ENCODE measurements at regions not wholly inside any gene's neighbourhood (a gene's known extent, or its start where the extent isn't known, plus 50 kb on each side); places are given as distances from the start of the nearest gene placed in this dataset.

- no peaks in the 10 kb centered on the region for H3K36me3 Mint-ChIP-seq (ENCODE audit: low read depth)
- H3K4me3 Mint-ChIP-seq = no peak overlapping the region
- H3K9me3 Mint-ChIP-seq = no peaks in the 10 kb centered on the region
- no peaks in the 10 kb centered on the region for H3K27me3 Mint-ChIP-seq
- no peaks in the 10 kb centered on the region for H3K4me1 Mint-ChIP-seq (ENCODE audit: low read depth)
- no peak overlapping the region for H3K27ac Mint-ChIP-seq
These were observed 52.8 kb downstream of the PPP1R2C start for GRCh38 chrX:42725196-42725595.

- no peak overlapping the region for H3K27ac Mint-ChIP-seq
- no peaks in the 10 kb centered on the region for H3K36me3 Mint-ChIP-seq (ENCODE audit: low read depth)
- no peaks in the 10 kb centered on the region for H3K27me3 Mint-ChIP-seq
- no peaks in the 10 kb centered on the region for H3K9me3 Mint-ChIP-seq
- peaks cover 6% of the 10 kb centered on the region for H3K4me1 Mint-ChIP-seq (ENCODE audit: low read depth)
- H3K4me3 Mint-ChIP-seq = no peak overlapping the region
These were observed 57.8 kb downstream of the PPP1R2C start for GRCh38 chrX:42720209-42720608.

- peaks cover 7% of the 10 kb centered on the region for H3K4me1 Mint-ChIP-seq (ENCODE audit: low read depth)
- no peaks in the 10 kb centered on the region for H3K36me3 Mint-ChIP-seq (ENCODE audit: low read depth)
- H3K4me3 Mint-ChIP-seq = no peak overlapping the region
- H3K27me3 Mint-ChIP-seq = no peaks in the 10 kb centered on the region
- H3K27ac Mint-ChIP-seq = no peak overlapping the region
- H3K9me3 Mint-ChIP-seq = no peaks in the 10 kb centered on the region
These were observed 62.2 kb downstream of the PPP1R2C start for GRCh38 chrX:42715701-42716262.

- H3K4me3 Mint-ChIP-seq = no peak overlapping the region
These were observed 62.8 kb downstream of the PPP1R2C start for GRCh38 chrX:42714981-42715700.

GRCh38 chrX:42710452-42710851 lies 67.5 kb downstream of the PPP1R2C start:
- Mint-ChIP-seq H3K36me3 (ENCODE audit: low read depth) (no peaks in the 10 kb centered on the region), H3K4me1 (ENCODE audit: low read depth) (peaks cover 12% of the 10 kb centered on the region), H3K27ac (no peak overlapping the region), H3K9me3 (no peaks in the 10 kb centered on the region), H3K27me3 (no peaks in the 10 kb centered on the region), H3K4me3 (no peak overlapping the region)

More at GRCh38 chrX:42714981-42715700, 62.8 kb downstream of the PPP1R2C start:
- no peaks in the 10 kb centered on the region for H3K27me3 Mint-ChIP-seq
- no peaks in the 10 kb centered on the region for H3K36me3 Mint-ChIP-seq (ENCODE audit: low read depth)
- no peaks in the 10 kb centered on the region for H3K9me3 Mint-ChIP-seq
- H3K27ac Mint-ChIP-seq = no peak overlapping the region
- peaks cover 9% of the 10 kb centered on the region for H3K4me1 Mint-ChIP-seq (ENCODE audit: low read depth)

GRCh38 chrX:42708222-42708621 lies 69.7 kb downstream of the PPP1R2C start:
- peaks cover 17% of the 10 kb centered on the region for H3K4me1 Mint-ChIP-seq (ENCODE audit: low read depth)
- no peak overlapping the region for H3K27ac Mint-ChIP-seq
- H3K27me3 Mint-ChIP-seq = no peaks in the 10 kb centered on the region
- H3K4me3 Mint-ChIP-seq = no peak overlapping the region
- no peaks in the 10 kb centered on the region for H3K36me3 Mint-ChIP-seq (ENCODE audit: low read depth)
- no peaks in the 10 kb centered on the region for H3K9me3 Mint-ChIP-seq

GRCh38 chrX:42707742-42708141 lies 70.2 kb downstream of the PPP1R2C start:
- Mint-ChIP-seq H3K4me1 (ENCODE audit: low read depth) (peaks cover 17% of the 10 kb centered on the region), H3K27me3 (no peaks in the 10 kb centered on the region), H3K9me3 (no peaks in the 10 kb centered on the region), H3K4me3 (no peak overlapping the region), H3K27ac (no peak overlapping the region), H3K36me3 (ENCODE audit: low read depth) (no peaks in the 10 kb centered on the region)

- H3K27me3 Mint-ChIP-seq = no peaks in the 10 kb centered on the region
- H3K4me3 Mint-ChIP-seq = no peak overlapping the region
- H3K9me3 Mint-ChIP-seq = peaks cover 9% of the 10 kb centered on the region
- H3K4me1 Mint-ChIP-seq (ENCODE audit: low read depth) = peaks cover 12% of the 10 kb centered on the region
- H3K36me3 Mint-ChIP-seq (ENCODE audit: low read depth) = no peaks in the 10 kb centered on the region
- H3K27ac Mint-ChIP-seq = no peak overlapping the region
These were observed 73.5 kb downstream of the PPP1R2C start for GRCh38 chrX:42704454-42704853.

GRCh38 chrX:42697544-42697943 lies 80.4 kb downstream of the PPP1R2C start:
- Mint-ChIP-seq H3K36me3 (ENCODE audit: low read depth) (no peaks in the 10 kb centered on the region), H3K4me3 (no peak overlapping the region), H3K27ac (no peak overlapping the region), H3K9me3 (peaks cover 9% of the 10 kb centered on the region), H3K27me3 (no peaks in the 10 kb centered on the region), H3K4me1 (ENCODE audit: low read depth) (peaks cover 12% of the 10 kb centered on the region)

- H3K27me3 Mint-ChIP-seq = no peaks in the 10 kb centered on the region
- no peak overlapping the region for H3K4me3 Mint-ChIP-seq
- H3K9me3 Mint-ChIP-seq = no peaks in the 10 kb centered on the region
- peaks cover 12% of the 10 kb centered on the region for H3K4me1 Mint-ChIP-seq (ENCODE audit: low read depth)
- no peak overlapping the region for H3K27ac Mint-ChIP-seq
- H3K36me3 Mint-ChIP-seq (ENCODE audit: low read depth) = no peaks in the 10 kb centered on the region
These were observed 81.3 kb downstream of the PPP1R2C start for GRCh38 chrX:42696536-42697124.

- H3K27ac Mint-ChIP-seq = no peak overlapping the region
- no peaks in the 10 kb centered on the region for H3K27me3 Mint-ChIP-seq
- no peak overlapping the region for H3K4me3 Mint-ChIP-seq
- H3K9me3 Mint-ChIP-seq = no peaks in the 10 kb centered on the region
- peaks cover 12% of the 10 kb centered on the region for H3K4me1 Mint-ChIP-seq (ENCODE audit: low read depth)
- H3K36me3 Mint-ChIP-seq (ENCODE audit: low read depth) = no peaks in the 10 kb centered on the region
These were observed 82.1 kb downstream of the PPP1R2C start for GRCh38 chrX:42695800-42696358.

- Mint-ChIP-seq H3K27me3 (no peaks in the 10 kb centered on the region), H3K4me1 (ENCODE audit: low read depth) (peaks cover 12% of the 10 kb centered on the region), H3K36me3 (ENCODE audit: low read depth) (no peaks in the 10 kb centered on the region), H3K9me3 (no peaks in the 10 kb centered on the region), H3K27ac (peak overlapping the region; percentile 28), H3K4me3 (no peak overlapping the region)
These were observed 83.6 kb downstream of the PPP1R2C start for GRCh38 chrX:42694260-42694815.

- H3K36me3 Mint-ChIP-seq (ENCODE audit: low read depth) = no peaks in the 10 kb centered on the region
- no peaks in the 10 kb centered on the region for H3K27me3 Mint-ChIP-seq
- no peak overlapping the region for H3K27ac Mint-ChIP-seq
- peaks cover 12% of the 10 kb centered on the region for H3K4me1 Mint-ChIP-seq (ENCODE audit: low read depth)
- H3K9me3 Mint-ChIP-seq = no peaks in the 10 kb centered on the region
- H3K4me3 Mint-ChIP-seq = no peak overlapping the region
These were observed 86.8 kb downstream of the PPP1R2C start for GRCh38 chrX:42691196-42691595.

GRCh38 chrX:42686706-42687105 lies 91.3 kb downstream of the PPP1R2C start:
- no peaks in the 10 kb centered on the region for H3K9me3 Mint-ChIP-seq
- H3K4me1 Mint-ChIP-seq (ENCODE audit: low read depth) = no peaks in the 10 kb centered on the region
- H3K4me3 Mint-ChIP-seq = no peak overlapping the region
- no peaks in the 10 kb centered on the region for H3K27me3 Mint-ChIP-seq
- no peaks in the 10 kb centered on the region for H3K36me3 Mint-ChIP-seq (ENCODE audit: low read depth)
- no peak overlapping the region for H3K27ac Mint-ChIP-seq

GRCh38 chrX:42686296-42686695 lies 91.7 kb downstream of the PPP1R2C start:
- Mint-ChIP-seq H3K4me3 (no peak overlapping the region), H3K4me1 (ENCODE audit: low read depth) (no peaks in the 10 kb centered on the region), H3K27ac (no peak overlapping the region), H3K36me3 (ENCODE audit: low read depth) (no peaks in the 10 kb centered on the region), H3K9me3 (no peaks in the 10 kb centered on the region), H3K27me3 (no peaks in the 10 kb centered on the region)

Data from stimulated activated naive CD8-positive, alpha-beta T cell treated with anti-CD3 and anti-CD28 coated beads, Interleukin-15, Interleukin-2, amounts not matched to agents 100 ng/mL and 50 ng/mL, for 24 hours (primary cell).